MM.1S (cell line): ENCODE measurements at regions not wholly inside any gene's neighbourhood (a gene's known extent, or its start where the extent isn't known, plus 50 kb on each side); places are given as distances from the start of the nearest gene placed in this dataset.

Experiments used
- DNase-seq: peaks from one replicate; pipeline ENCODE4 v3.0.0-alpha.2; 2015
- H2AFZ ChIP-seq: fragments of 300-600 bp; sonication (generic); 2 replicates; pipeline ENCODE4 v1.6.0; 2016; ENCODE audit warnings: antibody characterized with exemption, low read length
- H3F3A ChIP-seq: fragments of 300-600 bp; sonication (generic); 2 replicates; pipeline ENCODE4 v1.6.1; 2016; ENCODE audit warnings: mild to moderate bottlenecking, antibody characterized with exemption, low read length, moderate library complexity, mixed read lengths; ENCODE audit not compliant: insufficient read depth
- H3K27ac ChIP-seq: fragments of 300-600 bp; sonication (generic); 2 replicates; pipeline ENCODE4 v1.5.1; 2016; ENCODE audit warnings: mild to moderate bottlenecking, low read length
- H3K27me3 ChIP-seq: fragments of 300-600 bp; sonication (generic); replicated peaks from 2 replicates; pipeline ENCODE4 v1.6.0; 2016; ENCODE audit warnings: low read length; ENCODE audit not compliant: insufficient read depth
- H3K36me3 ChIP-seq: fragments of 300-600 bp; sonication (generic); replicated peaks from 2 replicates; pipeline ENCODE4 v1.6.1; 2016; ENCODE audit warnings: mild to moderate bottlenecking, low read length, mixed read lengths; ENCODE audit not compliant: insufficient read depth
- H3K4me1 ChIP-seq: fragments of 300-600 bp; sonication (generic); 2 replicates; pipeline ENCODE4 v1.6.1; 2016; ENCODE audit warnings: low read length, mixed read lengths
- H3K4me2 ChIP-seq: fragments of 300-600 bp; sonication (generic); 2 replicates; pipeline ENCODE4 v1.6.0; 2016; ENCODE audit warnings: low read depth, low read length
- H3K4me3 ChIP-seq: fragments of 300-600 bp; sonication (generic); 2 replicates; pipeline ENCODE4 v1.5.1; 2016; ENCODE audit warnings: low read length, mixed read lengths
- H3K79me2 ChIP-seq: fragments of 300-600 bp; sonication (generic); 2 replicates; pipeline ENCODE4 v1.6.1; 2016; ENCODE audit warnings: mixed run types, low read length, mixed read lengths
- H3K9ac ChIP-seq: fragments of 300-600 bp; sonication (generic); 2 replicates; pipeline ENCODE4 v1.6.1; 2016; ENCODE audit warnings: low read length, mixed read lengths
- H3K9me2 ChIP-seq: fragments of 300-600 bp; sonication (generic); replicated peaks from 2 replicates; pipeline ENCODE4 v1.6.1; 2016; ENCODE audit warnings: mild to moderate bottlenecking, low read length, mixed read lengths; ENCODE audit not compliant: insufficient read depth
- H3K9me3 ChIP-seq: fragments of 300-600 bp; sonication (generic); replicated peaks from 2 replicates; pipeline ENCODE4 v1.6.1; 2016; ENCODE audit warnings: mild to moderate bottlenecking, low read length, mixed read lengths; ENCODE audit not compliant: insufficient read depth
- H4K20me1 ChIP-seq: fragments of 300-600 bp; sonication (generic); 2 replicates; pipeline ENCODE4 v1.6.1; 2016; ENCODE audit warnings: mild to moderate bottlenecking, low read length, moderate library complexity, mixed read lengths; ENCODE audit not compliant: insufficient read depth
- EZH2 ChIP-seq: fragments of 300-600 bp; sonication (generic); optimal IDR thresholded peaks from 2 replicates; pipeline ENCODE3; 2017; ENCODE audit warnings: low read depth, mild to moderate bottlenecking, antibody characterized with exemption, low read length, mixed read lengths
- EZH2phosphoT487 ChIP-seq: fragments of 300-600 bp; sonication (generic); IDR thresholded peaks from 2 replicates; pipeline ENCODE4 v1.6.1; 2018; ENCODE audit warnings: antibody characterized with exemption, low read length
- TF ChIP-seq, protein P1 (sequence below): fragments of 300-600 bp; sonication (generic); IDR thresholded peaks from 2 replicates; pipeline ENCODE4 v1.5.1; 2016; ENCODE audit warnings: antibody characterized with exemption, low read length, mixed read lengths

GRCh38 chr6:12528136-12528535 lies 188.4 kb upstream of the PHACTR1 start:
- Histone ChIP-seq H3K9me3 (no peaks in the 10 kb centered on the region), H3K27ac (no peak overlapping the region), H3K4me2 (no peak overlapping the region), H3K27me3 (no peaks in the 10 kb centered on the region), H3K36me3 (no peaks in the 10 kb centered on the region), H3K79me2 (no peaks in the 10 kb centered on the region), H3K9me2 (no peaks in the 10 kb centered on the region), H3F3A (no peaks in the 10 kb centered on the region), H3K9ac (no peak overlapping the region), H2AFZ (no peak overlapping the region), H3K4me3 (no peak overlapping the region), H4K20me1 (no peaks in the 10 kb centered on the region), H3K4me1 (no peaks in the 10 kb centered on the region)
- TF ChIP-seq, protein P1, sequence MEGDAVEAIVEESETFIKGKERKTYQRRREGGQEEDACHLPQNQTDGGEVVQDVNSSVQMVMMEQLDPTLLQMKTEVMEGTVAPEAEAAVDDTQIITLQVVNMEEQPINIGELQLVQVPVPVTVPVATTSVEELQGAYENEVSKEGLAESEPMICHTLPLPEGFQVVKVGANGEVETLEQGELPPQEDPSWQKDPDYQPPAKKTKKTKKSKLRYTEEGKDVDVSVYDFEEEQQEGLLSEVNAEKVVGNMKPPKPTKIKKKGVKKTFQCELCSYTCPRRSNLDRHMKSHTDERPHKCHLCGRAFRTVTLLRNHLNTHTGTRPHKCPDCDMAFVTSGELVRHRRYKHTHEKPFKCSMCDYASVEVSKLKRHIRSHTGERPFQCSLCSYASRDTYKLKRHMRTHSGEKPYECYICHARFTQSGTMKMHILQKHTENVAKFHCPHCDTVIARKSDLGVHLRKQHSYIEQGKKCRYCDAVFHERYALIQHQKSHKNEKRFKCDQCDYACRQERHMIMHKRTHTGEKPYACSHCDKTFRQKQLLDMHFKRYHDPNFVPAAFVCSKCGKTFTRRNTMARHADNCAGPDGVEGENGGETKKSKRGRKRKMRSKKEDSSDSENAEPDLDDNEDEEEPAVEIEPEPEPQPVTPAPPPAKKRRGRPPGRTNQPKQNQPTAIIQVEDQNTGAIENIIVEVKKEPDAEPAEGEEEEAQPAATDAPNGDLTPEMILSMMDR = no peak
- no peak for TF ChIP-seq EZH2phosphoT487
- TF ChIP-seq EZH2 = no peak
- no peak for DNase-seq

DNA sequence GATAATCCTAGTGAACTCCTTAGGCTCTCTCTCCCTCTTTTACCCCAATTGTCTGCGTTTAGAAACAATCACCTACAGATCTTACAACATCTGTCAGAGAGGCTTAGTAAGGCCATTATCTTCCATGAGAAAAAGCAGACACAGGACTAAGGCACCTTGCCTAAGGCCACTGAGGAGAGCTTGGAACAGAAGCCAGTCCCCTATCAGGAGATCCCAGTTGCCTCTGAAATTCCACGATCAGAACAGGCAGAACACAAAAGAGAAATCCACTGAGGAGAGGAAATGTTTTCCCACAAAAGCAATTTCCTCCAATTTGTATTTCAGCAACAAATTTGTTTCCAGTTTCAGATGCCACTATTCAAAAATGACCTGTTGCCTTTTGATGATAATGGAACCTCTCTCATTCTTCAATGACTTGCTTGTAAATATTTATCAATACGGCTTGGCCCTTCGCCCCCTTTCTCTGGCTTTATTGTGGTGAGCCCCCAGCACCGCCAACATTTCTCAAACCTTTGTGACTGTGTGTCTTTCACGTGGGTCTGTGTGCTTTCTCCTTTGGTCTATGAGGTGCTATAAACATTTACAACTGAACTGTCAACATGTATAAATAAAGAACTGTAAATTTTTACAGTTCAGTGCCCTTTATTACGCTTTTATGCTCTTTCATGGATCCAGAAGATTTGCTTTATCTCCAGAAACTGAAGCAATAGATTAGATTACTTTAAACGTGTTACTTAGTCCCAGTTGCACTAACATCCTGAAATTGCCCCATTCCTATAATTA lies 187.8 kb upstream of the PHACTR1 start:
- Histone ChIP-seq H3K9me3 (no peaks in the 10 kb centered on the region), H3K27ac (no peak overlapping the region), H3K27me3 (no peaks in the 10 kb centered on the region), H3K36me3 (no peaks in the 10 kb centered on the region), H3K4me1 (no peaks in the 10 kb centered on the region), H3K4me3 (no peak overlapping the region), H3K9ac (no peak overlapping the region), H2AFZ (no peak overlapping the region), H4K20me1 (no peaks in the 10 kb centered on the region), H3K4me2 (no peak overlapping the region), H3K9me2 (no peaks in the 10 kb centered on the region), H3K79me2 (no peaks in the 10 kb centered on the region), H3F3A (no peaks in the 10 kb centered on the region)
- DNase-seq = no peak
- no peak for TF ChIP-seq EZH2
- TF ChIP-seq EZH2phosphoT487 = no peak
- TF ChIP-seq, protein P1 = no peak

DNA sequence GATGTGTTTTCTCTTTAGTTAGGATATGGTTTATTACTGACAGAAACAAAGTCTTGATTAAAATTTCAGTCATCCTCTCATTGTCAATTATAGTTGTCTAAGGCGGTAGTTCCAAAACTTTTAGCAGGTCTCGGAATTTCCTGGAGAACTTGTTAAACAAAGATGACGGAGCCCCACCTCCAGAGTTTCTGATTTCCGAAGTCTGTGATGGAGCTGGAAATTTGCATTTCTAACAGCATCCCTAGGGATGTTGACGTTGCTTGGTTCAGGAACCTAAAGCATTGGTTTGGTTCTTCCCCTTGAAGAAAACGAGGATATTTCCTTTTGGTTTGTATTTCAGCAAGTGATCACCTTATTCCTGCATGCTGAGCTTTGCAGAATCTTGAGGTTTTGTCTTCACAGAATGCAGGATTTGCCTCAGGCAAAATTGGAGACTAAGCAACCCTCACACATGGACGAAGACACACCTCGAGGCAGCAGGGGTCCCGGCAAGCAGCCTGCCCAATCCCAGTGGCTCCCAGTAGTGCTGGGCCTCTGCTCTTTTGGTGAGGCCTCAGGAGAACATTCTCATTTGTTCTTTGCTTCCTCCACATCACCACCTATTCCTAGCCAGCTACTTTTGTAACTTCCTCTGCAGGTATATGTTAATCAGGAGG lies 187.1 kb upstream of the PHACTR1 start:
- no peak for TF ChIP-seq EZH2phosphoT487
- no peak for TF ChIP-seq EZH2
- TF ChIP-seq, protein P1 = no peak
- Histone ChIP-seq H3K27me3 (no peaks in the 10 kb centered on the region), H3K9me3 (no peaks in the 10 kb centered on the region), H3K4me2 (no peak overlapping the region), H3K4me3 (no peak overlapping the region), H3K27ac (no peak overlapping the region), H3K9me2 (no peaks in the 10 kb centered on the region), H3K79me2 (no peaks in the 10 kb centered on the region), H2AFZ (no peak overlapping the region), H3K9ac (no peak overlapping the region), H3K36me3 (no peaks in the 10 kb centered on the region), H3K4me1 (no peaks in the 10 kb centered on the region), H3F3A (no peaks in the 10 kb centered on the region), H4K20me1 (no peaks in the 10 kb centered on the region)
- no peak for DNase-seq
